C4-2B (cell line): ENCODE measurements at regions not wholly inside any gene's neighbourhood (a gene's known extent, or its start where the extent isn't known, plus 50 kb on each side); places are given as distances from the start of the nearest gene placed in this dataset.

Source experiments
- ZFX ChIP-seq: fragments of 450-650 bp; IDR thresholded peaks from 2 replicates; pipeline ENCODE4 v1.6.1; 2017
- TF ChIP-seq, protein P1 (sequence below): fragments of 450-650 bp; conservative IDR thresholded peaks from 2 replicates; pipeline ENCODE4 v1.5.1; 2017; ENCODE audit warnings: mild to moderate bottlenecking

DNA sequence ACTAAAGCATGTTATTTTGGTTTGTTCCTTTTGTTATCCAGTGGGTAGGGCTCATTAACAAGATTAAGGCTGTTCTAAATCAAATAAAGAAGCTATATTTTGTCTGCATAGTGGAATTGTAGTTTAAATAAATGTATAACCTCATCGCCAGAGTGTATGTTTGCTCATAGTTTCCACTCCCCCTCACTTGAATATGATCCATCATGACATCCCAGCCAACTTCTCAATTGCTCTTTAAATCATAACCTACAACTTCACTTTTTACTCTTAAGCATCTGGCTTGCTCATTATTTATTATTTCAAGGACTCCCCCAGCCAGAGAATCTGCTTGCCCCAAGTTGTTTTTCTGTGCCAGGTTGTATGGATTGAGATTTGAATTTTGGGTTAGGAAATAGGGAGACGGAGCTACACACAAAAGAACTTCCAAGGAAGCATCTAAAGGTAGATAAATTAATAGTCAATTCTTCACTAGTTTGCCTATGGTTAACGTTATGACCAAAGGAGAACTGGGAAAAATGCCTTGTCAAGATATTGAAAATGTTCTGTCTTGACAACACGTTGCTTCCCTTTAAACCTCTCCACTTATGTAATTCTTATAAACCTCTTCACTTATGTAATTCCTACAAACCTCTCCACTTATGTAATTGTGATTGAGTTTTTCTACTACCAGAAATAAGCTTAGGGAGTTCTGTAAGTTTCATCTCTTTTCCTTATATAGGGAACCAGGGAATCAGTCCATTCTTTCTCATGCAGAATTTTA is 55.4 kb upstream of the UPP2 start:
- TF ChIP-seq, protein P1, sequence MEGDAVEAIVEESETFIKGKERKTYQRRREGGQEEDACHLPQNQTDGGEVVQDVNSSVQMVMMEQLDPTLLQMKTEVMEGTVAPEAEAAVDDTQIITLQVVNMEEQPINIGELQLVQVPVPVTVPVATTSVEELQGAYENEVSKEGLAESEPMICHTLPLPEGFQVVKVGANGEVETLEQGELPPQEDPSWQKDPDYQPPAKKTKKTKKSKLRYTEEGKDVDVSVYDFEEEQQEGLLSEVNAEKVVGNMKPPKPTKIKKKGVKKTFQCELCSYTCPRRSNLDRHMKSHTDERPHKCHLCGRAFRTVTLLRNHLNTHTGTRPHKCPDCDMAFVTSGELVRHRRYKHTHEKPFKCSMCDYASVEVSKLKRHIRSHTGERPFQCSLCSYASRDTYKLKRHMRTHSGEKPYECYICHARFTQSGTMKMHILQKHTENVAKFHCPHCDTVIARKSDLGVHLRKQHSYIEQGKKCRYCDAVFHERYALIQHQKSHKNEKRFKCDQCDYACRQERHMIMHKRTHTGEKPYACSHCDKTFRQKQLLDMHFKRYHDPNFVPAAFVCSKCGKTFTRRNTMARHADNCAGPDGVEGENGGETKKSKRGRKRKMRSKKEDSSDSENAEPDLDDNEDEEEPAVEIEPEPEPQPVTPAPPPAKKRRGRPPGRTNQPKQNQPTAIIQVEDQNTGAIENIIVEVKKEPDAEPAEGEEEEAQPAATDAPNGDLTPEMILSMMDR, result no peak
- TF ChIP-seq ZFX, result no peak
